C4-2B (cell line): ENCODE measurements at regions not wholly inside any gene's neighbourhood (a gene's known extent, or its start where the extent isn't known, plus 50 kb on each side); places are given as distances from the start of the nearest gene placed in this dataset.

Experiments used
- H3K27ac ChIP-seq: fragments of 450-650 bp; 2 replicates; pipeline ENCODE4 v1.5.1; 2017
- CTCF ChIP-seq: fragments of 450-650 bp; conservative IDR thresholded peaks from 2 replicates; pipeline ENCODE4 v1.5.1; 2017; ENCODE audit warnings: mild to moderate bottlenecking
- ZFX ChIP-seq: fragments of 450-650 bp; IDR thresholded peaks from 2 replicates; pipeline ENCODE4 v1.6.1; 2017

GRCh38 chr14:53448682-53449081 lies 295.6 kb upstream of the DDHD1 start:
- no peak for TF ChIP-seq ZFX
- no peak for TF ChIP-seq CTCF
- no peak overlapping the region for H3K27ac ChIP-seq

- TF ChIP-seq ZFX, result no peak
- no peak for TF ChIP-seq CTCF
- H3K27ac ChIP-seq, result no peak overlapping the region
These were observed 291.7 kb upstream of the DDHD1 start for GRCh38 chr14:53444677-53445312.

- H3K27ac ChIP-seq, result no peak overlapping the region
- TF ChIP-seq CTCF (no peak), ZFX (no peak)
These were observed 288.7 kb upstream of the DDHD1 start for GRCh38 chr14:53441789-53442188.

GRCh38 chr14:53437858-53438257 lies 284.7 kb upstream of the DDHD1 start:
- no peak for TF ChIP-seq CTCF
- no peak for TF ChIP-seq ZFX
- no peak overlapping the region for H3K27ac ChIP-seq

- no peak overlapping the region for H3K27ac ChIP-seq
- peak; percentile 80 for TF ChIP-seq CTCF
- TF ChIP-seq ZFX, result no peak
These were observed 279.3 kb upstream of the DDHD1 start for GRCh38 chr14:53432378-53432802.

- TF ChIP-seq ZFX, result no peak
- TF ChIP-seq CTCF, result no peak
These were observed 277.7 kb upstream of the DDHD1 start for GRCh38 chr14:53430870-53431269.

GRCh38 chr14:53412819-53413675 lies 259.9 kb upstream of the DDHD1 start:
- H3K27ac ChIP-seq, result no peak overlapping the region
- TF ChIP-seq ZFX (no peak), CTCF (peak; percentile 59)

More at GRCh38 chr14:53430870-53431269, 277.7 kb upstream of the DDHD1 start:
- no peak overlapping the region for H3K27ac ChIP-seq
